H1 (cell line): ENCODE measurements at regions not wholly inside any gene's neighbourhood (a gene's known extent, or its start where the extent isn't known, plus 50 kb on each side); places are given as distances from the start of the nearest gene placed in this dataset.

ENCODE experiments used
- CTCF ChIA-PET: fragments of 300-600 bp; sonication (Branson Sonifier 250); formaldehyde crosslinking; loops from one replicate; lab custom pipeline; 2021; ENCODE audit not compliant: partially characterized antibody; lab: Charles Lee
- POLR2A ChIA-PET: fragments of 300-600 bp; sonication (Branson Sonifier 250); formaldehyde crosslinking; loops from one replicate; lab custom pipeline; 2021; ENCODE audit warnings: inconsistent platforms; ENCODE audit not compliant: partially characterized antibody; lab: Charles Lee
- DNase-seq, 2 experiments: peaks; one replicate each; pipeline versions ENCODE4 v3.0.0 to v3.0.0-alpha.2; 2010 to 2022; ENCODE audit warnings: low spot score in 2 of 2, low read depth in 1 of 2, mixed read lengths in 1 of 2
- FAIRE-seq: peaks from 2 replicates; lab custom pipeline; 2011; peaks lifted over from hg19 to GRCh38; lab: Jason Lieb, UNC
- H2AFZ ChIP-seq: 2 replicates; pipeline ENCODE4 v1.8.1; 2012; ENCODE audit warnings: low read length, inconsistent platforms
- H2AK5ac ChIP-seq: 2 replicates; pipeline ENCODE4 v1.6.1; 2013; ENCODE audit warnings: low read depth, low read length
- H2BK120ac ChIP-seq: replicated peaks from 2 replicates; pipeline ENCODE3; 2013; ENCODE audit warnings: low read depth, low read length, inconsistent platforms
- H2BK12ac ChIP-seq: 2 replicates; pipeline ENCODE4 v1.6.1; 2013; ENCODE audit warnings: low read depth, low read length
- H2BK15ac ChIP-seq: 2 replicates; pipeline ENCODE4 v1.6.1; 2013; ENCODE audit warnings: low read length
- H2BK20ac ChIP-seq: 2 replicates; pipeline ENCODE4 v1.6.1; 2013; ENCODE audit warnings: low read length
- H2BK5ac ChIP-seq: 2 replicates; pipeline ENCODE4 v1.6.1; 2013; ENCODE audit warnings: low read depth, low read length
- H3K14ac ChIP-seq: 2 replicates; pipeline ENCODE4 v1.6.1; 2013; ENCODE audit warnings: inconsistent platforms; ENCODE audit not compliant: insufficient read length
- H3K18ac ChIP-seq: 2 replicates; pipeline ENCODE4 v1.6.1; 2013; ENCODE audit warnings: low read length; ENCODE audit errors: extremely low read depth
- H3K23ac ChIP-seq: 2 replicates; pipeline ENCODE4 v1.6.1; 2013; ENCODE audit warnings: inconsistent platforms; ENCODE audit not compliant: insufficient read length
- H3K23me2 ChIP-seq: 2 replicates; pipeline ENCODE4 v1.6.1; 2013; ENCODE audit warnings: low read depth, low read length
- H3K27ac ChIP-seq: 2 replicates; pipeline ENCODE4 v1.6.1; 2011; ENCODE audit warnings: low read depth, low read length, inconsistent platforms
- H3K27me3 ChIP-seq, 4 experiments: replicated peaks in 1 of 4; 1 replicate in 1 of 4; 2 replicates in 3 of 4; pipeline versions ENCODE4 v1.6.1 to v1.8.1; 2011 to 2013; ENCODE audit warnings: low read length in 3 of 4, mild to moderate bottlenecking in 3 of 4, inconsistent platforms in 2 of 4, mixed read lengths in 2 of 4, moderate library complexity in 1 of 4; ENCODE audit not compliant: control insufficient read depth in 3 of 4, insufficient read depth in 3 of 4; ENCODE audit errors: extremely low read depth in 1 of 4
- H3K36me3 ChIP-seq, 4 experiments: 2 replicates each; pipeline versions ENCODE4 v1.6.1 to v1.8.1; 2011 to 2013; ENCODE audit warnings: mild to moderate bottlenecking in 4 of 4, low read length in 3 of 4, moderate library complexity in 2 of 4, control low read depth in 1 of 4, inconsistent platforms in 1 of 4; ENCODE audit not compliant: insufficient read depth in 4 of 4, control insufficient read depth in 2 of 4
- H3K4ac ChIP-seq: replicated peaks from 2 replicates; pipeline ENCODE3; 2013; ENCODE audit warnings: low read length, low read depth, mixed read lengths, inconsistent platforms; ENCODE audit not compliant: insufficient read length
- H3K4me1 ChIP-seq, 4 experiments: replicated peaks in 1 of 4; 1 replicate in 1 of 4; 2 replicates in 3 of 4; pipeline versions ENCODE4 v1.6.1 to v1.8.1; 2011 to 2013; ENCODE audit warnings: low read length in 3 of 4, inconsistent platforms in 2 of 4, mixed read lengths in 1 of 4; ENCODE audit not compliant: insufficient read depth in 4 of 4, control insufficient read depth in 3 of 4
- H3K4me2 ChIP-seq, 2 experiments: 2 replicates each; pipeline versions ENCODE4 v1.6.1 to v1.8.1; 2011 to 2013; ENCODE audit warnings: low read depth in 2 of 2, low read length in 2 of 2, control low read depth in 1 of 2, inconsistent platforms in 1 of 2, mild to moderate bottlenecking in 1 of 2; ENCODE audit not compliant: insufficient read depth in 1 of 2
- H3K4me3 ChIP-seq, 4 experiments: fragments of 200-600, 300-600 bp in 1 of 4; sonication (generic), shearing (Covaris generic), sonication (Bioruptor Twin) in 1 of 4; 2 replicates each; pipeline versions ENCODE4 v1.5.1 to v1.8.1; 2011 to 2016; ENCODE audit warnings: low read length in 4 of 4, low read depth in 3 of 4, control low read depth in 2 of 4, inconsistent platforms in 2 of 4, mild to moderate bottlenecking in 2 of 4, mixed read lengths in 1 of 4, moderate library complexity in 1 of 4; ENCODE audit not compliant: insufficient read depth in 2 of 4; ENCODE audit errors: extremely low read depth in 1 of 4
- H3K56ac ChIP-seq: replicated peaks from 2 replicates; pipeline ENCODE3; 2013; ENCODE audit warnings: low read depth, mild to moderate bottlenecking, mixed read lengths, low read length, inconsistent platforms; ENCODE audit not compliant: insufficient read length
- H3K79me1 ChIP-seq: 2 replicates; pipeline ENCODE4 v1.6.1; 2013; ENCODE audit warnings: low read depth, low read length, control low read depth
- H3K79me2 ChIP-seq, 2 experiments: 2 replicates each; pipeline versions ENCODE4 v1.6.1 to v1.8.1; 2012 to 2013; ENCODE audit warnings: low read length in 2 of 2, mild to moderate bottlenecking in 2 of 2, inconsistent platforms in 1 of 2; ENCODE audit not compliant: insufficient read depth in 2 of 2, control insufficient read depth in 1 of 2
- H3K9ac ChIP-seq, 4 experiments: replicated peaks in 1 of 4; 1 replicate in 1 of 4; 2 replicates in 3 of 4; pipeline versions ENCODE4 v1.6.1 to v1.8.1; 2011 to 2013; ENCODE audit warnings: low read depth in 3 of 4, low read length in 3 of 4, control low read depth in 2 of 4, mild to moderate bottlenecking in 2 of 4, moderate library complexity in 2 of 4, inconsistent platforms in 1 of 4; ENCODE audit errors: extremely low read depth in 1 of 4
- H3K9me3 ChIP-seq, 2 experiments: 2 replicates each; pipeline versions ENCODE4 v1.6.1 to v1.8.1; 2012 to 2013; ENCODE audit warnings: mild to moderate bottlenecking in 2 of 2, moderate library complexity in 2 of 2, control low read depth in 1 of 2, inconsistent platforms in 1 of 2, low read depth in 1 of 2, low read length in 1 of 2, mixed read lengths in 1 of 2; ENCODE audit not compliant: insufficient read depth in 2 of 2
- H4K20me1 ChIP-seq, 2 experiments: replicated peaks in 1 of 2; 2 replicates each; pipeline versions ENCODE3 to v1.8.1; 2011 to 2013; ENCODE audit warnings: inconsistent platforms in 2 of 2, low read length in 2 of 2, mild to moderate bottlenecking in 1 of 2; ENCODE audit not compliant: insufficient read depth in 2 of 2, control insufficient read depth in 1 of 2
- H4K5ac ChIP-seq: 2 replicates; pipeline ENCODE4 v1.6.1; 2013; ENCODE audit warnings: low read length, low read depth, mixed read lengths, inconsistent platforms; ENCODE audit not compliant: insufficient read length
- H4K8ac ChIP-seq: 2 replicates; pipeline ENCODE4 v1.8.0; 2013; ENCODE audit warnings: mild to moderate bottlenecking, moderate library complexity, low read length, inconsistent platforms; ENCODE audit not compliant: insufficient read depth; ENCODE audit errors: extremely low read depth
- H4K91ac ChIP-seq: replicated peaks from 2 replicates; pipeline ENCODE3; 2013; ENCODE audit warnings: low read length, mixed read lengths, inconsistent platforms; ENCODE audit not compliant: insufficient read length
- BRCA1 ChIP-seq: IDR thresholded peaks from 2 replicates; pipeline ENCODE4 v1.6.1; 2012; ENCODE audit warnings: low read depth, low read length, improper control_type of control experiment
- CEBPB ChIP-seq: IDR thresholded peaks from 2 replicates; pipeline ENCODE4 v1.6.1; 2012; ENCODE audit warnings: low read depth, low read length
- EGR1 ChIP-seq: IDR thresholded peaks from 2 replicates; pipeline ENCODE4 v1.6.1; 2011; ENCODE audit warnings: low read depth, low read length, borderline replicate concordance
- EP300 ChIP-seq, 2 experiments: IDR thresholded peaks; 1 replicate in 1 of 2; 2 replicates in 1 of 2; pipeline ENCODE4 v1.6.1; 2011 to 2012; ENCODE audit warnings: low read depth in 2 of 2, low read length in 2 of 2, mild to moderate bottlenecking in 2 of 2, borderline replicate concordance in 1 of 2, inconsistent platforms in 1 of 2, moderate library complexity in 1 of 2
- FOSL1 ChIP-seq: IDR thresholded peaks from 2 replicates; pipeline ENCODE4 v1.6.1; 2011; ENCODE audit warnings: mild to moderate bottlenecking, low read depth, low read length, moderate library complexity; ENCODE audit not compliant: insufficient read depth
- GTF2F1 ChIP-seq: IDR thresholded peaks from 2 replicates; pipeline ENCODE4 v1.6.1; 2012; ENCODE audit warnings: low read depth, low read length, improper control_type of control experiment, borderline replicate concordance
- MAFK ChIP-seq: IDR thresholded peaks from 2 replicates; pipeline ENCODE4 v1.6.1; 2012; ENCODE audit warnings: low read depth, mild to moderate bottlenecking, improper control_type of control experiment, low read length
- NRF1 ChIP-seq: IDR thresholded peaks from 2 replicates; pipeline ENCODE4 v1.6.1; 2011; ENCODE audit warnings: mild to moderate bottlenecking, low read depth, low read length, improper control_type of control experiment
- RBBP5 ChIP-seq: IDR thresholded peaks from 2 replicates; pipeline ENCODE4 v1.7.1; 2012; ENCODE audit warnings: low read depth, mild to moderate bottlenecking, inconsistent platforms, low read length, moderate library complexity, borderline replicate concordance
- SIRT6 ChIP-seq: IDR thresholded peaks from one replicate; pipeline ENCODE4 v1.7.1; 2012; ENCODE audit warnings: low read length, inconsistent platforms
- SP1 ChIP-seq: IDR thresholded peaks from 2 replicates; pipeline ENCODE4 v1.6.1; 2011; ENCODE audit warnings: low read depth, low read length
- SP2 ChIP-seq: IDR thresholded peaks from 2 replicates; pipeline ENCODE4 v1.6.1; 2012; ENCODE audit warnings: mild to moderate bottlenecking, low read length, inconsistent platforms
- ZNF274 ChIP-seq: IDR thresholded peaks from 2 replicates; pipeline ENCODE4 v1.7.0; 2012; ENCODE audit warnings: low read length, borderline replicate concordance; ENCODE audit errors: extremely low read depth
- WGBS, 2 experiments: shearing (Covaris generic) in 1 of 2; methylation state at CpG; one replicate each; pipeline versions ENCODE4 v1.1.6 to v1.1.7; 2013 to 2015; ENCODE audit warnings: low lambda C conversion rate in 2 of 2, mixed read lengths in 2 of 2, inconsistent platforms in 1 of 2, low coverage in 1 of 2, missing lambda C conversion rate in 1 of 2; ENCODE audit not compliant: insufficient replicate concordance in 2 of 2, insufficient coverage in 1 of 2, insufficient read length in 1 of 2; ENCODE audit errors: extremely low coverage in 1 of 2, missing lambda C conversion rate in 1 of 2; 5-methylcytosine and 5-hydroxymethylcytosine counted together
- TF ChIP-seq, protein P1 (sequence below): IDR thresholded peaks from 2 replicates; pipeline ENCODE4 v1.6.1; 2011; ENCODE audit warnings: low read length, improper control_type of control experiment

DNA sequence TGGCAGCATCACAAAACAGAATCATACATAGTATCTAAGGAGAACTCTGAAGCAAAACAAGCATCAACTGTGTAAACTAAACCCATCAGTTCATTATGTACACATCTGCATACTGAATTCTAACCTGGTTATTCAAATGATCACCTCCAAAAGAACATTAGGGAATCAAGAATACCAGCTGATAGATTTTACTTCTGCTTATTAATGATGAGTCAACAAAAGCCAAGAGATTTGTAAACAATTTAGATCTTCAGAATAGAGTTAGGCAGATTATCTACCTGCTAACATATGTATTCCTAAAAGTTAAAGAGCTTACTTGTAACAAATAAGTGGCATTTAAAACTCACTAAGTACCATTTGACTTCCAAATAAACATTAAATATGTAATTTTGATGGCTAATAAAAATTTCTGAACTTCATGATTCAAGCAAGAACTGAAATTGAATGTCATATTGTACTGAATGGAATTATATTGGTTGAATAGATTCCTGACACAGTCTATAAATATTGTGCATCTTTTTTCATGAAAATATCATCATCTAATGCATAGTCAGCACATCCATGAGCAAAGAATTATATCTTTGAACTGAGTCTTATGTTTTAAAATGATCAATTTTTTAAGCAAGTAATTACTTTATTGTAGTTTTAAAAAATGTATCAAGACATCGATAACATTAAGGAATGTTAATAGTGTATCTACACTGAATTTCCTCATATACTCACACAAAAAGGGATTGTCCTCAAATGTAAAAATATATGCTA, 470.5 kb downstream of the GRXCR1 start:
- no peak overlapping the region for H2BK120ac ChIP-seq
- H3K79me2 ChIP-seq, result no peaks in the 10 kb centered on the region
- H3K9me3 ChIP-seq, result no peaks in the 10 kb centered on the region
- no peak overlapping the region for H3K56ac ChIP-seq
- no peak overlapping the region for H3K4me2 ChIP-seq
- 87% methylated on average over 1 of the region's 1 CpG; no CpG with 5 or more reads in 1 of the 2 experiments for WGBS, 2 experiments
- H4K91ac ChIP-seq, result no peak overlapping the region
- H4K8ac ChIP-seq, result no peak overlapping the region
- H2BK5ac ChIP-seq, result no peak overlapping the region
- no peak overlapping the region for H3K4me3 ChIP-seq
- CTCF ChIA-PET, result no interaction called here
- H3K23me2 ChIP-seq, result no peaks in the 10 kb centered on the region
- H3K27ac ChIP-seq, result no peak overlapping the region
- POLR2A ChIA-PET, result no interaction called here
- H3K4me1 ChIP-seq, result no peaks in the 10 kb centered on the region
- H3K36me3 ChIP-seq, result no peaks in the 10 kb centered on the region
- no peak overlapping the region for H2BK20ac ChIP-seq
- H3K23ac ChIP-seq, result no peak overlapping the region
- no peak overlapping the region for H2AFZ ChIP-seq
- no peak for DNase-seq
- H2AK5ac ChIP-seq, result no peak overlapping the region
- FAIRE-seq, result no peak
- H4K5ac ChIP-seq, result no peak overlapping the region
- H2BK15ac ChIP-seq, result no peak overlapping the region
- H3K9ac ChIP-seq, result no peak overlapping the region
- no peak overlapping the region for H3K4ac ChIP-seq
- H3K79me1 ChIP-seq, result no peaks in the 10 kb centered on the region
- no peak overlapping the region for H2BK12ac ChIP-seq
- H3K14ac ChIP-seq, result no peak overlapping the region
- no peaks in the 10 kb centered on the region for H3K27me3 ChIP-seq
- no peaks in the 10 kb centered on the region for H4K20me1 ChIP-seq
- H3K18ac ChIP-seq, result no peak overlapping the region
- TF ChIP-seq SIRT6, result no peak
- TF ChIP-seq SP1, result no peak
- TF ChIP-seq RBBP5, result no peak
- TF ChIP-seq SP2, result no peak
- no peak for TF ChIP-seq ZNF274
- TF ChIP-seq BRCA1, result no peak
- no peak for TF ChIP-seq FOSL1
- no peak for TF ChIP-seq EGR1
- TF ChIP-seq, protein P1, sequence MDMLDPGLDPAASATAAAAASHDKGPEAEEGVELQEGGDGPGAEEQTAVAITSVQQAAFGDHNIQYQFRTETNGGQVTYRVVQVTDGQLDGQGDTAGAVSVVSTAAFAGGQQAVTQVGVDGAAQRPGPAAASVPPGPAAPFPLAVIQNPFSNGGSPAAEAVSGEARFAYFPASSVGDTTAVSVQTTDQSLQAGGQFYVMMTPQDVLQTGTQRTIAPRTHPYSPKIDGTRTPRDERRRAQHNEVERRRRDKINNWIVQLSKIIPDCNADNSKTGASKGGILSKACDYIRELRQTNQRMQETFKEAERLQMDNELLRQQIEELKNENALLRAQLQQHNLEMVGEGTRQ, result no peak
- TF ChIP-seq MAFK, result no peak
- no peak for TF ChIP-seq NRF1
- TF ChIP-seq EP300 (IDR thresholded peaks at IDR 0.05; ENCODE audit: borderline replicate concordance in 1 of 2, low read depth in 2 of 2, low read length in 2 of 2), result no peak
- no peak for TF ChIP-seq GTF2F1
- no peak for TF ChIP-seq CEBPB
